Keratinocyte (primary cell): ENCODE measurements at regions not wholly inside any gene's neighbourhood (a gene's known extent, or its start where the extent isn't known, plus 50 kb on each side); places are given as distances from the start of the nearest gene placed in this dataset.

Source experiments
- EZH2 ChIP-seq: IDR thresholded peaks from one replicate; pipeline ENCODE4 v1.6.1; 2012; ENCODE audit warnings: inconsistent platforms, mild to moderate bottlenecking, low read length, moderate library complexity
- TF ChIP-seq, protein P1 (sequence below), 3 experiments: IDR thresholded peaks in 1 of 3; conservative IDR thresholded peaks in 1 of 3; optimal IDR thresholded peaks in 1 of 3; 2 replicates in 2 of 3; 3 replicates in 1 of 3; pipeline versions ENCODE3 to v1.5.1; 2011; ENCODE audit warnings: low read length in 3 of 3, mild to moderate bottlenecking in 3 of 3, moderate library complexity in 2 of 3, control low read depth in 1 of 3, inconsistent platforms in 1 of 3; ENCODE audit not compliant: insufficient read depth in 2 of 3; ENCODE audit errors: extremely low read depth in 1 of 3

DNA sequence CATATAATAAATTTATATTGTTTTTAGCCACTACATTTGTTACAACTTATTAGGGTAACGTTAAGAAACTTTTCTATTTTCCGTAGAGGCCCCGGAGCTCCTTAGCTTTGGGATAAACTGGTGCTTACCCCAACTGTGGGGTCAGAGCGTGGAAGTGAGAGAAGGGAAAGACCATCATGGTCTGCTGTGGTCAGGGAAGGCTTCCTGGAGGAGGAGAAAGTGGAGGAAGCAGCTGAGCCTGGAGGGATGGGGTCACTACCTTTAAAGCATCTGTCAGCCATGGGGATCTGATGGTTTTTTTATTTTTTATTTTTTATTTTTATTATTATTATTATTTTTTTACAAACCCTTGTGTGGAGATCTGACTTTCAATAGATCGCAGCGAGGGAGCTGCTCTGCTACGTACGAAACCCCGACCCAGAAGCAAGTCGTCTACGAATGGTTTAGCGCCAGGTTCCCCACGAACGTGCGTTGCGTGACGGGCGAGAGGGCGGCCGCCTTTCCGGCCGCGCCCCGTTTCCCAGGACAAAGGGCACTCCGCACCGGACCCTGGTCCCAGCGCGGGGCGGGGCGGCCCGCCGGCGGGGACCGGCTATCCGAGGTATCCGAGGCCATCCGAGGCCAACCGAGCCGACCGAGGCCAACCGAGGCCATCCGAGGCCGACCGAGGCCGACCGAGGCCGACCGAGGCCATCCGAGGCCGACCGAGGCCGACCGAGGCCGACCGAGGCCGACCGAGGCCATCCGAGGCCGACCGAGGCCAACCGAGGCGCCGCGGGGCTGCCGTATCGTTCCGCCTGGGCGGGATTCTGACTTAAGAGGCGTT lies 1101.2 kb upstream of the TMEM132C start:
- no peak for TF ChIP-seq EZH2
- TF ChIP-seq, protein P1, sequence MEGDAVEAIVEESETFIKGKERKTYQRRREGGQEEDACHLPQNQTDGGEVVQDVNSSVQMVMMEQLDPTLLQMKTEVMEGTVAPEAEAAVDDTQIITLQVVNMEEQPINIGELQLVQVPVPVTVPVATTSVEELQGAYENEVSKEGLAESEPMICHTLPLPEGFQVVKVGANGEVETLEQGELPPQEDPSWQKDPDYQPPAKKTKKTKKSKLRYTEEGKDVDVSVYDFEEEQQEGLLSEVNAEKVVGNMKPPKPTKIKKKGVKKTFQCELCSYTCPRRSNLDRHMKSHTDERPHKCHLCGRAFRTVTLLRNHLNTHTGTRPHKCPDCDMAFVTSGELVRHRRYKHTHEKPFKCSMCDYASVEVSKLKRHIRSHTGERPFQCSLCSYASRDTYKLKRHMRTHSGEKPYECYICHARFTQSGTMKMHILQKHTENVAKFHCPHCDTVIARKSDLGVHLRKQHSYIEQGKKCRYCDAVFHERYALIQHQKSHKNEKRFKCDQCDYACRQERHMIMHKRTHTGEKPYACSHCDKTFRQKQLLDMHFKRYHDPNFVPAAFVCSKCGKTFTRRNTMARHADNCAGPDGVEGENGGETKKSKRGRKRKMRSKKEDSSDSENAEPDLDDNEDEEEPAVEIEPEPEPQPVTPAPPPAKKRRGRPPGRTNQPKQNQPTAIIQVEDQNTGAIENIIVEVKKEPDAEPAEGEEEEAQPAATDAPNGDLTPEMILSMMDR (optimal IDR thresholded peaks at IDR 0.05 in 1 of 3, IDR thresholded peaks at IDR 0.05 in 1 of 3, conservative IDR thresholded peaks at IDR 0.05 in 1 of 3; ENCODE audit: extremely low read depth in 1 of 3, insufficient read depth in 2 of 3, low read length in 3 of 3) = no peak
